GM21825 (cell line): ENCODE measurements at regions not wholly inside any gene's neighbourhood (a gene's known extent, or its start where the extent isn't known, plus 50 kb on each side); places are given as distances from the start of the nearest gene placed in this dataset.

Experiments used
- ATAC-seq: cut with Tn5 transposase; IDR thresholded peaks from one replicate; pipeline ENCODE4 v1.9.1; 2021; ENCODE audit warnings: mild to moderate bottlenecking, moderate library complexity; ENCODE audit not compliant: unreplicated experiment

DNA sequence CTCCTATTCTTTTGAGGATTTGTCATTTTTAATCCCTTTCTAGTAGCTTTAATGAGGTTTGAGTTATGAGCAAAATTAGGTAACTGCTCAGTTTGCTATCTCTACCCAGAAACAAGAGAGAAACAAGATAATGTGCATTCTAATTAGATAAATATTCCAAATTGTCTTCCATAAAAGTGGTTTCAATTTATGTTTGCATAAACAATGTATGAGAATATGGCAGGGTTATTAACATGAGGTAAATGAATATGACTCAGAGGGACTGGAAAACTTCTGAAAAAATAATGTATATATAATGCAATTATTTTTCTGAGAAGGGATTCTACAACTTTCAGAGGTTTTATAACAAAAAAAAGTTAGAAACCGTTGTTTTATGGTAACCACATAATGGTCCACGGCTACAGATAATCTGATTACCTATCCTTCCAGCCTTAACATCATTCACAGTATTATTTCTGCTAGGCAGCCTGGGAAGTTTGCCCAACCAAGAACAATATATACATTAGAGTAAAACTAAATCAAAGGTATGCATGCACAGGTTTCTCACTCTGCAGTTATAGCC, 101.2 kb downstream of the CRPPA start:
- no peak for ATAC-seq

DNA sequence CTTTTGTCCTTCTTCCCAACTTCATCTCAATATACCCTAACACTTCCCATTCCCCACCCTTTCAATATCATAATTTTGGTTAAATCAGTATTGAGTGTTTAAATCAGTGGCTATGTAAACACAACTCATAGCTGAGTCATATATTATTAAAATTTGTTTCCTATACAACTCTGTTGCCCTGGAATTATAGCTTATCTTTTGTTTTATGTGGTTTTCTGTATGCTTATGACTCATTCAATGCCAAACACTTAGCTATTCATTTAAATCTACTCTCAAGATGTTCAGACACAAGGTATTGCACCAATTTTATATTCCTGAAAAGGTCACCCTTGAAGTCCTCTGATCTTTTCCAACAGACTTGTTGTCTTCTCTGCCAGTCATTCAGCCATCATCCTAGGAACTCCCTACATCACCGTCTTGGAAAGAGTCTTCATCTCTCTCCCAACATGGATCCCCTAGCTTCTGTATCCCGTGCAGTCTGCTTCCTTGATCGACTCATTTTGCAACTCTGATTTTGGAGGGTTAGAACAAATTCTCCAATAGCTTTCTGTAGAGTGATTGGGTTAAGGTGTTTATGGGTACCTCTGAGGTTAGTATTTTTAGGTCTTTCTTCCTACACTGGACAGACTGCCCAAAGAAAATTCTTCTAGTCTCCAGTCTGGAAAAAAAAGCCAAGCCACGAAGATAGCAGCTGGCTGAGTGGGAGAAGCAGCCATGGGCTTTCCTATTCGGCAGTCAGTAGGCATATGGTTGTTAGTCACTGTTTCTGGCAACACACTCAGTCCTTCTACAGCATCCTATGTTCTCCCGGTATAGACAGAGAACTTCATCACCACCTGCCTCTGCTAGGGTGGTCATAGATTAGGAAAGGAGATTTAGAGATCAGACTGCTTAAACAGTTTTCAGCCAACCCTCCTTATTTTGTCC, 102.1 kb downstream of the CRPPA start:
- no peak for ATAC-seq

DNA sequence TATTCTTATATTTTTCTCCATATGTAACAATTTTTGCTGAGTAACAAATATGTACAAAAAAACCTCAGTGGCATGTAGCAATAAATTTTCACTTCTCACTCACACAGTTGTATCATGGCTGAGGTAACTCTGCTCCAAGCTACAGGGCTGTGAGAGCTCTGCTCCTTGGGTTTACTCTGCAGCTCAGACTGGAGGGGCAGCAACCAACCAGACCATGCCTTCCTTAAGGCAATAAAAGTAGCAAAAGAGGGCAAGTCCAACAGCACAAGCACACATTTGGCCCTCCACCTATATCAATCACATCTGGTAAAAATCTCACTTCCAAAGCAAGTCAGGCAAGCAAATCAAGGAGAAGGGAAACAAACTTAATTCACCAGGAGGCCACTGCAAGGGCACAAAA, 102.9 kb downstream of the CRPPA start:
- no peak for ATAC-seq

DNA sequence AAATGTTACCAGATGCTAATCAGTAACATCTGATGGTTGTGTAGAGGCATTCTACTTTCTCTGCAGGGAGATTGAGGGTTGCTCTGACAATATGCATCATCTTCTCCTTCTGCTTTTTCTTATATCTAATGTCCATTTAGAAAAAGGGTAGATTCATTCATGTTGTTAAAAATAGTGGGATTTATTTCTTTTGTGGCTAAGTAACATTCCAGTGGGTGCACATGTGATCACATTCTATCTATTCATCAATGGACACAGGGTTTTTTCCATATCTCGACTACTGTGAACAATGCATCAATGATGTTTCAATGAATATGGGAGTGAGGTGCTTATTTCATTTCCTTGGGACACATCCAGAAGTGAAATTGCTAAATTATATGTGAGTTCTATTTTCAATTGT, 103.9 kb downstream of the CRPPA start:
- ATAC-seq = no peak

DNA sequence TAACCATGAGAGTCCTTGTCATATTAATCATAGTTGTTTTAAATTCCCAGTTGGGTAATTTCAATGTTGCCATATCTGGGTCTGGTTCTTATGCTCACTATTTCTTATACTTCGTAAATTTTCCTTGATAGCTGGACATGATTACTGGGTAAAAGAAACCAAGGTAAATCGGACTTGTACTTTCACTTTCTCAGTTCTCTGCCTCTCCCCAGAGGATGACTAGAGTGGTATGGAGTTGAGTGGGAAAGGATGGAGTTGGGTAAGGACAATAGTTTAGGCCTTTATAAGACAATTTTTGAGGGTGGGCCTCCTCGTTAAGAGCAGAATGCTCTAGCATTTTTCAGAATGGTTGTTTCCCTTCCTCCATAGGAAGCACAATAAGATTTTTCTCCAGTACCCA, 106.1 kb downstream of the CRPPA start:
- no peak for ATAC-seq

DNA sequence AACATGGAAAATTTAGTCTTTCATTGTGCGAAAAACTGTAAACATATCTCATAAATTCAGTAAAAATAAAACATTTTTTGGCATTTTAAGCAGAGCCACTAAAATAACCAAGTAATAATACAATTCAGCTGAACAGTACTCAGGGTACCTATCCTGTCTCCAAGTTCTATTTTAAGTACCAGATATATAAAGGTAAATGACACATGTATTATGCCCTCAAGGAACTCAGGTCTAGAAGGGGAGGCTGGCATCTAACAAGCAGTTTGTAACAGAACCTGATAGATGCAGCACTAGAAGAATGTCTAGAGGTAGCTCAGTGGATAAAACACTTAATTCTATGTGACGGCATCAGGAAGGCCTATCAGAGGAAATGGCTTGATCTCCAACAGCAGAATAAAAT, 112.2 kb downstream of the CRPPA start:
- ATAC-seq = no peak

DNA sequence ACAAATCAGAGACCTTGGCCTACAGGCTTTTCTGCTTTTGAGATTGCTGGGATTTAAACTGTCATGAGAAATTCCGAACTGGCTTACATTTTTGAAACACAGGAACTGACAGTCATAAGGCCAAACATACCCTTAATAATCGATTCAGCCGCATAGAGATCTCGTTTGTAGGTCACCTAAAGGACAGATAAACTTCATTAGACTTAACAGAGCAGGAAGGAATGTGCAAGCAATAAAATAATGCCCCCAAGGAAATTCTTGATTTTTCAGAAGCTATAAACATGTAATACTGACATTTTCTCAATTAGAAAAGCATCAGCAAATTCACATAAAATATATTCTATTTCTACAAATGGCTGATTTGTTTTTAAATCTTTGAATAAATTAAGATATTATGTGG, 120.0 kb downstream of the CRPPA start:
- ATAC-seq = no peak

DNA sequence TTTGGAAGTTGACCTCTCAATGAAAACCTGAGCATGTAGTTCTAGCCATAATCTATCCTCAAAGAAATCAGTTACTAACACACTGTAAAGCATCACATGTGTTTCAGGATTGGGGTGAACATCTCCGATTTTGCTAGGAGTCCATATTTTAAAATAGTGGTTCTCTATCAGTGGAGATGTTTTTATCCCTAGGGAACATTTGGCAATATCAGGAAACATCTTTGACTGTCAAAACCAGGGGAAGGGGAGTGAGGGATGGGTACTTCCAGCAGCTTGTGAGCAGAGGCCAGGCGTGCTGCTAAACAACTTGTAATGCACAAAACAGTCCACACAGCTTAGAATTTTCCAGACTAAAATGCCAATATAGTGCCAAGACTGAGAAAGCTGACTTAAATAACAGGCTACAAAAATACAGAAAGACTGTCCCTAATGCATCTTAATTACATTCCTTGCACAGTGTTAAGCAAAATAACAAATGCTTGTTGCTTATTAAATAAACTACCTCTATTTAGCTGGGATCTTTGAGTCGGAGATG, 120.9 kb downstream of the CRPPA start:
- no peak for ATAC-seq

DNA sequence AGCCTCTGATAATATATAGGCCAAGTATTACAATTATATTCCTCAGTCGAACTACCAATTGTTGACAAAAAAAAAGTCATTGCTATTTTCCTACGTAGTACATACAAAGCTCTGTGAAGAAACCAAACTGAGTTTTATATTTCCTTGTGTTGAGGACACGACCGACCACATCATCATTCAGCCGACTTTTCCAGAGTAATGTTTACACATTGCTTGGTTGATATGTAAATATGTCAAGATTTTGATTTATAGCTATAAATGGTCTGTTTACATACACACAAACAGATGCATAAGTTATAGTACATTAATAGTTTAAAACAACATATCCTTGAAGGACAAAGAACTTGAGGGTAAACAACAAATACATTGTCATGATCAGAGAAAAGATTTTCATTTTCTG, 121.5 kb downstream of the CRPPA start:
- no peak for ATAC-seq

DNA sequence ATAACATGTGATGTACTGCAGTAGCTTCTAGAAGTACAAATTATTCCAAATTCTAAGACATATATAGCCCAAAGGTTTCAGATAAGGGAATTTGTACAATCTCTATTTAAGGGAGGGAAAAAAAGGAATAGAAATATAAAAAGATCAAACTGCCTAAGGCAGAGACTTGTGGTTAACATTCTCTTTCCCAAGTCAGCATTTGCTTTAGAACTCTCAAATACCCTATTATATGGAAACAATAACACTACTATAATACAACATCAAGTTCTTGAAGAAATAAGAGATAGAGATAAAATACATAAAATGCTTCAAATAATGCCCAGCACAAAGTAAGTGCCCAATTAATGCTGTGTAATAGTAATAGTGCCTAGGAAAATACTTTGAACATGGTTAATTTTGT, 123.1 kb downstream of the CRPPA start:
- ATAC-seq = no peak

DNA sequence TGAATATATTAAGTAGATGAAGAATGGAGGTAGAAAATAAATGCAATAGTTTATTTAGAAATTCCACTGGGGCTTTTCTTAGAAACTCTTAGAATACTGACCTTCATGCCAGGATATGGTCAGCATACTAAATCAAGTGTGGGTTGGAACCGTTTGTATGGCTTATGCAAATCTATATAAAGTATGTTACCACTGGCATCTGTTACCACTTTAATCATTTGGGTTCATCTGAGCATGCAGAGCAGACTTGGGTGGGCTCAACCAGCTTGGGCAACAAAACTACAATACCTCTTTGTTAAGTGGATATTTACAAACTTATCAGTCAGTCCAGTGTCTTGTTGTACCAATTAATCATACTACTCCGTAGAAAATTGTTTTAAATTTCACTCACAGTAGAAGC, 125.8 kb downstream of the CRPPA start:
- no peak for ATAC-seq

DNA sequence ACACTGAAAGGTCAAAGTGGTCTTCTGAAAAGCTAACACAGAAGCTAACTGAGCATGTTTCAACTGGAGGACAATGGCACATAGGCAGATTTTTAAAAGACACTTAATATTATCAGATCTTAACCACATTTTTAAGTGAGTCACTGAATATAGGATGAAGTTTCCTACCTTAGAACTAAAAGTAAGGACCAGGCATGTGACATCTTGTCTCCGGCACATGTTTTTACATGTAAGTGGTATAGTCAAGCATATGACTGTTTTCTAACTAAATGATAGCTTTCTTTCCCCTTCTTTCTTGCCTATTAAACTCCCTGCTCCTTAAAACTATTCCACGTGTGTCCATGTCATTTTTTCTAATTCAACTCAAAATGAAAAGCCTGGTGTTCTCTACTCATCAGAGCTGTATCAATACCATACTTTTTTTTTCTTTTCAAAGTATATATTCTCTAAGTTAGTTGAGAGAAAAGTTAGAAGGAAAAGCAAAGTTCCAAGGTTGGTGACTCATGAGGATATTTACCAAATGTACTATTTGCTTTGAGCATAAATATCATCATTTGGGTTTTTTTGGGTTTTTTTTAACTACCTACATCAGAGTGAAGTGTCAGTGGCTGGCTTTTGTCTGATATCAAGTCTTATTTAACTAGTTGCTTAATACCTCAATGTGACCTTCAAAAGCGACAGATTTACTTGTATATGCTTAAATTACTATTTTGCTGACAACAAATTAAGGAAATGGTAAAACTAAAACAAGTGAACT, 127.5 kb downstream of the CRPPA start:
- no peak for ATAC-seq

DNA sequence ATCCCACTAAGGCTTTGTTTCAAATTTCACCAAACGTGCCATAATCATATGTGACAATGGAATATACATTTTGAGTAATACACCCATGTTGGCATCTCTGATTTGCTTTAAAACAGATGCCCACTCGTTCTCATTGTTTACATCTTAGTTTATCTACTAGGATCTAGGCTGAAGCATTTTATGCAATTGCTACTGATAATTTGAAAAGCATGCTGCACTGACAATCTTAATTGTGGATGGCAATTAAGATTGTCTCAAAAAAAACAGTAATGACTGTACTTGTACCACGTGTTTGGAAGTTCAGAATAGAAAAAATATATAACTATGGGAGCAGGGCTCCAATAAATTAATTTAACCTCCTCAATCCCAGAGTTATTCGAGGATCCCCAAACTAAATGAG, 136.8 kb downstream of the CRPPA start:
- ATAC-seq = no peak

DNA sequence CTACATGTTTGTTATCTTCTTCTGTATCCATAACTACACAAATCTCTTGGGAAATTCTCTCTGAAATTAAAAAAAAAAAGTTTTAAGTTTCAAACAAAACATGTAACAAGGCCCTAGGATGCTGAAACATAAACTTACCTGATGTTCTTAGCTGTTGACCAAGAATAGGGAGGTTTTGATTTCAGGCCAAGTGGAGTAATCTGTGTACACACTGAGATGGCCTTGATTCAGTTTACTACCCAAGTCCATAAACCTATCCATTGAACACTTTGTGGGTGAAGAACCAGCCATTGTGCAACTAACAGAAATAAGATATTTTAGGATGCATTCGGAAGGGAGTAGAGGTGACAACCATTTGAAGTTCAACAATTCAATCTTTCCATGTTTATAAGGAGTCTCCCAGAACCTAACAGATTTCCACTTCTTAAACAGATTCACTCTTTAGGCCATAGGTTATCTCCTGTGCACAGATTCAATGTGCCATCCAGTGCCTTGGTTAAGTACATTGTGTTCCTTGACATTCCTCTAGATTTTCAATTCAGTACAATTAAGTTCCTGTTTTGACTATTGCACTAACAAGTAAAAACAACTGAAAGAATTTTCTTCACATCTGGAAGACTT, 143.1 kb downstream of the CRPPA start:
- no peak for ATAC-seq

DNA sequence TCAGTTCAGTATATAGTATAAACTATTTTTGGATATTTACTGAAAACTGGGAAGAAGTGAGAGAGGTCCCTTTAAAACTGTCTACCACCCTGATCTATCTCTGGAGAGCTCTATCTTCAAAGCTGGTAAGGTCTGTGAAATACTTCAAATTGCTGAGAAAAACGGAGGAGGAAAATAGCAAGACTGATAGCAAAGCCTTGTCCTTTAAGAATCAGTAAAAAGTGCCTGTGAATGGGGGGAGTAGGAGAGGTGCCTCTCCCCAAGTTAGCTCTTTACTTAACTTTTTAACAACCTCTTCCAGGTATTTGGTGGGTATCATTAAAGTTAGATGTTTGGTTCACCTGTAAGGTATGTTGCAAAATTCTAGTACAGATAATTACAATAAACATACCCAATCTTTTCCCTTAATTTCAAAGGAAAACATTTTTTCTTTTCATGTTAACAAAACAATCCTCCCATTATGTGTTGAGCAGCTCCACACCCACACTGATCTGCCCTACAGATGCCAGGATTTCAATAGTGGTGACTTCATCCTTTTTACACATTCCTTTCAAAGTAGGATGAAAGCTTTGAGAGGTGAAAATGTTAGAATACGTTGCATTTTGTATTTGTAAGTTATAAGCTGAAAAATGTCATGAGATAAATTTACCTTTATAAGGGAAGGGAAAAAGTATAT, 149.2 kb downstream of the CRPPA start:
- no peak for ATAC-seq

DNA sequence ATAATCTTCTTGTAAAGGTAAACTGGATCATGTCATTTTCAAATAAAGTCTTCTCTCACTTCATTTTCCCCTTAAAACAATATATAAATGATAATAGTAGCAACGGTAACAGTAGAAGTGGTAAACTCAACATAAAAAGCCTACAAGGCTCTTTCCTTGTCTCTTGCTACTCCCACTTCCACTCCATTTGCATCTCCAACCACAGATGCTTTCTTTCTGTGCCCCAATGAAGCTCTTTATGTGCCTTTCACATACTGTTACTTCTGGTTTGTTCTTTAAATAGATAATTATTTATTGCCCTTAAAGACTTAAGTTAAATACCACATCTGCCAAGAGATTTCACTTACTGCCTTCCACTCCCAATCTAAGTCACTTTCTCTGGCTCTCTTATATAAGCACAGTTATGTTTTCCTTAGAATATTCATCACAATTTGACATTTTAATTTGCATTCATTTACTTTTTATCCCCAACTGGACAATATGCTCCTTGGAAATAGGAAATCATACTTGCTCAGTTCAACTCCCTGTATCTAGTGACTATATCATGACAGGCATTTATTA, 149.9 kb downstream of the CRPPA start:
- no peak for ATAC-seq

DNA sequence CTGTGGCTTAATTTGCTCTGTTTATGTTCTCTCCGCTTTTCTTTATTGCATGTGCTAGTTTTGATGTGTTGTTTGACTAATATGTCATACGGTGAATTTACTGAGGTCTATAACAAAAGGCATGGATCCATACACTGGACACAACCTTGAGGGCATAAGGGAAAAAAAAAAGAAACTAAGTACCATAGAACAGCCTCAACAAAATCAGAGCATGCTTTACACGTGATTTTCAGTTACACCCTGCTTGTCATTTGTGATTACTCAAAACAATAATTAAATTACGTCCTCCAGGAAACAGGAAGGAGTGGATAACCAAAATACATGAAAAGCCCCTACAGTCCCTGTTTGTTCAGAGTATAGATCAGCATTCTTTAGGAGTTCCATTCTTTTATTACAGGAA, 150.5 kb downstream of the CRPPA start:
- no peak for ATAC-seq

DNA sequence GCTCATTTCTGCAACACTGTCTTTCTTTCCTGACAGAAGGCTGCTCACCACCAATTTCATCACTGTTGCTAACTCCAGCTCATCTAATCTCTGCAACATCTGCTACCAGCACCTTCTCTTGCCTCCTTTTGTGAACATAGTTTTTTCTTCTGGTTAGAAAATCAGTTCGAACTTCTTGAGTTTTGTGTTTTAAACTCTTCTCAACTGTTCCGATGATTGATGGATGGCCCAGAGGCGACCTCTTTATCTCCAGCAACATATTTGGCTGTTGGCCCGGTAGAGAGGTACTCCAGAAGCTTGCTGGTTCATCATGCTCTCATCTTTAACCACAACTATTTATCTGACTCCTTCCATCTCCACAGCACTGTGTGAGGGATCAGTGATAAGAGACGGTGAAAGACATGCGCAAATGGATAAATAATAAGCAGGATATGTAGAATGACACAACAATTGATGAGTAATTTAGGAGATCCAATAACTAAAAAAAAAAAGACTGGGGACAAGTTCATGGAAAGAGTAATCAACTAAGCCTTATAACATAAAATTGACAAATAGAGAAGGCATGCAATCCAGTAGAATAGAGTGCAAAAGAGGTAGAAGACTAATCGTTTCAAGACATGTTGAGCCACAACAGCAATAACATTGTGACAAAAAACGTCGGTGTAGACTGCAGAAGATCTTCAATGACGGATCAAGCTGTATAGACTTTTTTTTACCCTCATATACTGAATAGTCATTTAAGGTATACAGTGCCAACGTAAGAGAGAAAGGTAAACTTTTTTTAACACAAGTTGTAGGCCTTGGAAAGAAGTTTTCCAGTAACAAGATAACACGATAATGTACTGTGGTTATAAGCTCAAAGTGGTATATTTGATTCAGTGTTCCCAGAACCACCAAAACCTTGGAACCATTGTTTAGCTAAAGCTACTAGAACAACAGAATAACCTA, 152.2 kb downstream of the CRPPA start:
- ATAC-seq = no peak
